CD4-positive, CD25-positive, alpha-beta regulatory T cell (primary cell): ENCODE measurements at regions not wholly inside any gene's neighbourhood (a gene's known extent, or its start where the extent isn't known, plus 50 kb on each side); places are given as distances from the start of the nearest gene placed in this dataset.
A peak's percentile ranks its signal among the peaks of the same experiment; 100 is the strongest.

ENCODE experiments used
- ATAC-seq, 2 donors: fragments of 150-1000 bp; cut with Tn5 transposase; one replicate each; pipeline ENCODE4 v1.10.0; 2021; ENCODE audit warnings: low read depth in 2 of 2, moderate number of reproducible peaks in 2 of 2, moderate library complexity in 1 of 2
- DNase-seq, 3 donors: peaks; one replicate each; pipeline versions ENCODE4 v3.0.0 to v3.0.0-alpha.2; 2012 to 2022; ENCODE audit warnings: mixed read lengths in 1 of 3
- H3K27ac ChIP-seq: one replicate; pipeline ENCODE4 v1.7.0; 2013; ENCODE audit warnings: mild to moderate bottlenecking, low read length; ENCODE audit not compliant: insufficient read depth, poor library complexity, severe bottlenecking
- H3K27me3 ChIP-seq: one replicate; pipeline ENCODE4 v1.7.0; 2013; ENCODE audit warnings: low read length; ENCODE audit not compliant: control insufficient read depth, insufficient read depth
- H3K36me3 ChIP-seq: one replicate; pipeline ENCODE4 v1.7.0; 2013; ENCODE audit warnings: mild to moderate bottlenecking, low read length, moderate library complexity; ENCODE audit not compliant: control insufficient read depth, insufficient read depth
- H3K4me1 ChIP-seq: 2 replicates; pipeline ENCODE4 v1.7.0; 2013; ENCODE audit warnings: mild to moderate bottlenecking, low read length; ENCODE audit not compliant: insufficient read depth, control insufficient read depth, poor library complexity, severe bottlenecking
- H3K4me3 ChIP-seq: one replicate; pipeline ENCODE4 v1.7.0; 2013; ENCODE audit warnings: low read depth, mild to moderate bottlenecking, low read length, moderate library complexity
- H3K9me3 ChIP-seq, 2 experiments: 1 replicate in 1 of 2; 2 replicates in 1 of 2; pipeline ENCODE4 v1.7.0; 2013; ENCODE audit warnings: low read length in 2 of 2, mild to moderate bottlenecking in 1 of 2, moderate library complexity in 1 of 2; ENCODE audit not compliant: control insufficient read depth in 2 of 2
- H3K27ac Mint-ChIP-seq, 3 donors: one replicate each; pipeline ENCODE4 v1.8.0; 2020 to 2022; ENCODE audit warnings: mild to moderate bottlenecking in 3 of 3, mixed read lengths in 3 of 3, moderate library complexity in 2 of 3
- H3K27me3 Mint-ChIP-seq: one replicate; pipeline ENCODE4 v1.8.0; 2022; ENCODE audit warnings: mild to moderate bottlenecking, mixed read lengths
- H3K36me3 Mint-ChIP-seq: one replicate; pipeline ENCODE4 v1.8.0; 2020; ENCODE audit warnings: mixed read lengths
- H3K4me1 Mint-ChIP-seq, 4 donors: one replicate each; pipeline ENCODE4 v1.8.0; 2020 to 2022; ENCODE audit warnings: mixed read lengths in 4 of 4, mild to moderate bottlenecking in 1 of 4
- H3K4me3 Mint-ChIP-seq, 4 donors: one replicate each; pipeline ENCODE4 v1.8.0; 2020 to 2022; ENCODE audit warnings: mild to moderate bottlenecking in 4 of 4, mixed read lengths in 4 of 4, moderate library complexity in 3 of 4
- H3K9me3 Mint-ChIP-seq, 7 donors: one replicate each; pipeline ENCODE4 v1.8.0; 2020 to 2022; ENCODE audit warnings: mixed read lengths in 7 of 7, mild to moderate bottlenecking in 3 of 7, moderate library complexity in 2 of 7

DNA sequence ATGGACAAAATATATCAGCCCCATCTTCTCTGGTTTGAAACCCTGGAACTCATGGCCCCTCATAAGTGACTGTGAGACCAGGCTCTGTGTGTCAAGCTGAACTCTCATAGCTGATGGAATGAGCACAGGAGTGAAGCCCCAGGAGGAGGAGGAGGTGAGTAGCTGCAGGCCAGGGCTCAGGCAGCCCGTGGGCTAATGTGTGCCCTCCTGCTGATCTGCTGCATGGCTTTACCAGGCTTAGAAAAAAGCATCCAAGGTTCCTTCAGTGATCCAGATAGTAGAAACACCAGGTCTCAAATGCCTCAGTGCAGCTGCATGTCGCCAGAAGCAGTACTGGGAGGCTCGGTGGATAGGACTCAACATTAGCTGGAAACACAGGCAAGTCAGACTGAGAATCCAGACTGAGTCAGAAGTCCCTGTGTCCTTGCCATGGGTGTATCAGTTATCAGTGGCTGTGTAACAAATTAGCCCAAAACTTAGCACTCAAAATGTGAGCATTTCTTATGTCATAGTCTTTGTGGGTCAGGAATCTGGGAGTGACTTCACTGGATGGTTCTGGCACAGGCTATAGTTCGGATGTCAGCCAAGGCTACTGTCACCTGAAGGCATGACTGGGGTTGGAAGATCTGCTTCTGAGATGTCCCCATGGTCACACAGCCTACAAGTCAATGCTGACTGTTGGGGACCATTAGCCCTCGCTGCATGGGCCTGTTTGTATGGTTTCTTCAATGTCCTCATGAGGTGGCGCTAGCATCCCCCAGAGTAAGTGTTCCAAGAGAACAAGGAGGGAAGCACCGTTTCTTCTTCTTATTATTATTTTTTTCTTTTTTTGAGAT is 255.4 kb upstream of the IRF2BP2 start:
- ATAC-seq, result no peak
- H3K36me3 ChIP-seq, result no peaks in the 10 kb centered on the region
- H3K27me3 Mint-ChIP-seq, result no peaks in the 10 kb centered on the region
- H3K36me3 Mint-ChIP-seq, result no peaks in the 10 kb centered on the region
- H3K4me3 Mint-ChIP-seq, result no peak overlapping the region
- DNase-seq, result no peak
- H3K27ac Mint-ChIP-seq, result peak overlapping the region in 2 of 3 donors; percentile 32 to 34
- no peaks in the 10 kb centered on the region for H3K27me3 ChIP-seq
- no peaks in the 10 kb centered on the region for H3K9me3 ChIP-seq
- H3K27ac ChIP-seq, result no peak overlapping the region
- H3K4me1 Mint-ChIP-seq, result peaks cover 0 to 5% (median 2%) of the 10 kb centered on the region in 4 donors
- no peak overlapping the region for H3K4me3 ChIP-seq
- H3K4me1 ChIP-seq, result no peaks in the 10 kb centered on the region
- H3K9me3 Mint-ChIP-seq, result peaks cover 0 to 4% (median 0%) of the 10 kb centered on the region in 7 donors

- Mint-ChIP-seq H3K36me3 (no peaks in the 10 kb centered on the region), H3K4me1 (peaks cover 0 to 5% (median 2%) of the 10 kb centered on the region in 4 donors)
Observed at GRCh38 chr1:234864116-234864515, 254.1 kb upstream of the IRF2BP2 start.

DNA sequence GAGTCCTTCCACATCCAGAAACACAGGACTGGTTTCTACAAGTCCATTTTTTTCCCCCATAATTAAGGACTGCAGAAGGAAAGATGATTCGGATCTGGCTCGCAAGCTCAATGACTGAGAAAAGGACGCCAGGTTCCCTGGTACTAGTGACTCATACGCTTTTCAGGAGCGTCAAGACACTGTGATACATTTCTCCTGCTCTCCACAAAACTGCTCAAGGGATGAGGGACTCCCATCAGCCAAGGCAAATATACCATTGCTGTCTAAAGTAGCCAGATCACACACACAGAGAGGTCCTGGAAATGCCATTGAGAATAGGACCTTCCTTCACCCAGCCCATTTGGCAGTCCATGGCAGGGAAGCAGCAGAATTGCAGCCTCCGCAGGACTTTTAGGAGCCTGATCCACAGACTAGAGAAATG is 253.6 kb upstream of the IRF2BP2 start:
- H3K27ac ChIP-seq, result no peak overlapping the region
- H3K36me3 ChIP-seq, result no peaks in the 10 kb centered on the region
- H3K9me3 ChIP-seq, result no peaks in the 10 kb centered on the region
- Mint-ChIP-seq H3K27me3 (peaks cover 8% of the 10 kb centered on the region), H3K36me3 (no peaks in the 10 kb centered on the region), H3K4me3 (no peak overlapping the region), H3K9me3 (peaks cover 0 to 4% (median 0%) of the 10 kb centered on the region in 7 donors), H3K27ac (no peak overlapping the region), H3K4me1 (peaks cover 0 to 5% (median 2%) of the 10 kb centered on the region in 4 donors)
- no peaks in the 10 kb centered on the region for H3K4me1 ChIP-seq
- no peak for DNase-seq
- no peak overlapping the region for H3K4me3 ChIP-seq
- H3K27me3 ChIP-seq, result no peaks in the 10 kb centered on the region
- no peak for ATAC-seq

More at GRCh38 chr1:234864116-234864515, 254.1 kb upstream of the IRF2BP2 start:
- no peak overlapping the region for H3K27ac ChIP-seq
- peaks cover 0 to 4% (median 0%) of the 10 kb centered on the region in 7 donors for H3K9me3 Mint-ChIP-seq
- no peak overlapping the region for H3K4me3 ChIP-seq
- no peaks in the 10 kb centered on the region for H3K4me1 ChIP-seq
- no peak overlapping the region for H3K27ac Mint-ChIP-seq
- H3K36me3 ChIP-seq, result no peaks in the 10 kb centered on the region
- no peaks in the 10 kb centered on the region for H3K27me3 ChIP-seq
- H3K4me3 Mint-ChIP-seq, result no peak overlapping the region
- no peaks in the 10 kb centered on the region for H3K9me3 ChIP-seq
- peaks cover 8% of the 10 kb centered on the region for H3K27me3 Mint-ChIP-seq
- DNase-seq, result no peak
- ATAC-seq, result no peak

- H3K27ac Mint-ChIP-seq, result no peak overlapping the region
- H3K4me3 Mint-ChIP-seq, result no peak overlapping the region
- Histone ChIP-seq H3K4me1 (no peaks in the 10 kb centered on the region), H3K9me3 (no peaks in the 10 kb centered on the region), H3K27me3 (no peaks in the 10 kb centered on the region), H3K27ac (no peak overlapping the region), H3K36me3 (no peaks in the 10 kb centered on the region), H3K4me3 (no peak overlapping the region)
- H3K4me1 Mint-ChIP-seq, result peaks cover 0 to 5% (median 2%) of the 10 kb centered on the region in 4 donors
- DNase-seq (no peak), ATAC-seq (no peak)
- peaks cover 0 to 4% (median 0%) of the 10 kb centered on the region in 7 donors for H3K9me3 Mint-ChIP-seq
- no peaks in the 10 kb centered on the region for H3K36me3 Mint-ChIP-seq
- peaks cover 8% of the 10 kb centered on the region for H3K27me3 Mint-ChIP-seq
Observed at GRCh38 chr1:234862944-234863515, 253.1 kb upstream of the IRF2BP2 start.

GRCh38 chr1:234862360-234862943 is 252.5 kb upstream of the IRF2BP2 start:
- Histone ChIP-seq H3K4me1 (no peaks in the 10 kb centered on the region), H3K27ac (no peak overlapping the region), H3K4me3 (no peak overlapping the region), H3K9me3 (no peaks in the 10 kb centered on the region), H3K36me3 (no peaks in the 10 kb centered on the region), H3K27me3 (no peaks in the 10 kb centered on the region)
- Mint-ChIP-seq H3K4me3 (no peak overlapping the region), H3K9me3 (peaks cover 0 to 4% (median 0%) of the 10 kb centered on the region in 7 donors), H3K27me3 (peaks cover 11% of the 10 kb centered on the region), H3K4me1 (peaks cover 0 to 5% (median 2%) of the 10 kb centered on the region in 4 donors), H3K36me3 (no peaks in the 10 kb centered on the region), H3K27ac (no peak overlapping the region)
- no peak for DNase-seq
- no peak for ATAC-seq

GRCh38 chr1:234861761-234862160 is 251.8 kb upstream of the IRF2BP2 start:
- no peak for DNase-seq
- Histone ChIP-seq H3K27me3 (no peaks in the 10 kb centered on the region), H3K27ac (no peak overlapping the region), H3K4me3 (no peak overlapping the region), H3K4me1 (no peaks in the 10 kb centered on the region), H3K36me3 (no peaks in the 10 kb centered on the region), H3K9me3 (no peaks in the 10 kb centered on the region)
- no peak overlapping the region for H3K27ac Mint-ChIP-seq
- H3K36me3 Mint-ChIP-seq, result no peaks in the 10 kb centered on the region
- no peak overlapping the region for H3K4me3 Mint-ChIP-seq
- H3K27me3 Mint-ChIP-seq, result peaks cover 14% of the 10 kb centered on the region
- no peak for ATAC-seq
- H3K9me3 Mint-ChIP-seq, result peaks cover 0 to 4% (median 0%) of the 10 kb centered on the region in 7 donors
- H3K4me1 Mint-ChIP-seq, result peaks cover 0 to 3% (median 0%) of the 10 kb centered on the region in 4 donors

DNA sequence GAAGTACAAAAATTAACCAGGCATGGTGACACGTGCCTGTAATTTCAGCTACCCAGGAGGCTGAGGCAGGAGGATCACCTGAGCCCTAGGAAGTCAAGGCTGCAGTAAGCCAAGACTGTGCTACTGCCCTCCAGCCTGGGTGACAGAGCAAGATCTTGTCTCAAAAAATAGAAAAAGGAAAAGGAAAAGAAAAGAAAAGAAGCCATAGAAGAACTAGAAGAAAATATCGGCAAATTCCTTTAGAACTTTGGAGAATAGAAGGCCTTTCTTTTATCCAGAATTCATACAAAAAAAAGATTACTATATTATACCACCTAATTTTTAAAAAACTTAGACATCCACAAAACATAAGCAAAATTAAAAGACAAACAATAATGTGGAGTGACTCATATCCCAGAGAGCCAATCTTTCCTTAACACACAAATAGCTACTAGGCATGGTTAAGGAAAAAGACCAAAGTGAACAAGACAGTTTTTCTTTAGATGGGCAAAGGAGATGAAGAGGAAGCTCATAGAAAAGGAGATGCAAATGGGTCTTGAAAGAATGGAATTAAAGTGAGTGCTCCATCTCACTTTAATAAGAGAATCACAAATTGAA is 251.1 kb upstream of the IRF2BP2 start:
- Histone ChIP-seq H3K36me3 (no peaks in the 10 kb centered on the region), H3K4me1 (no peaks in the 10 kb centered on the region), H3K9me3 (no peaks in the 10 kb centered on the region), H3K4me3 (no peak overlapping the region), H3K27me3 (no peaks in the 10 kb centered on the region), H3K27ac (no peak overlapping the region)
- Mint-ChIP-seq H3K27me3 (peaks cover 14% of the 10 kb centered on the region), H3K4me1 (no peaks in the 10 kb centered on the region), H3K9me3 (peaks cover 0 to 4% (median 0%) of the 10 kb centered on the region in 7 donors), H3K4me3 (no peak overlapping the region), H3K36me3 (no peaks in the 10 kb centered on the region), H3K27ac (no peak overlapping the region)
- no peak for DNase-seq
- ATAC-seq, result no peak
